Neuronal stem cell (in vitro differentiated cells): ENCODE measurements at regions not wholly inside any gene's neighbourhood (a gene's known extent, or its start where the extent isn't known, plus 50 kb on each side); places are given as distances from the start of the nearest gene placed in this dataset.

Experiments
- DNase-seq: peaks from one replicate; pipeline ENCODE4 v3.0.0-alpha.2; 2013; ENCODE audit warnings: low spot score
- H2AFZ ChIP-seq: one replicate; pipeline ENCODE4 v1.6.1; 2013; ENCODE audit warnings: mild to moderate bottlenecking, low read length, inconsistent platforms
- H2AK5ac ChIP-seq: 2 replicates; pipeline ENCODE4 v1.6.1; 2013; ENCODE audit warnings: low read depth, mild to moderate bottlenecking, inconsistent platforms, low read length, moderate library complexity, mixed read lengths
- H2BK120ac ChIP-seq: 2 replicates; pipeline ENCODE4 v1.6.1; 2013; ENCODE audit warnings: low read depth, mild to moderate bottlenecking, inconsistent platforms, low read length, moderate library complexity, mixed read lengths
- H2BK12ac ChIP-seq: one replicate; pipeline ENCODE4 v1.6.1; 2013; ENCODE audit warnings: low read length, inconsistent platforms
- H2BK15ac ChIP-seq: 2 replicates; pipeline ENCODE4 v1.6.1; 2013; ENCODE audit warnings: mild to moderate bottlenecking, low read length, inconsistent platforms, mixed read lengths
- H2BK5ac ChIP-seq: one replicate; pipeline ENCODE4 v1.6.1; 2013; ENCODE audit warnings: inconsistent platforms, mild to moderate bottlenecking, low read length, moderate library complexity
- H3K14ac ChIP-seq: one replicate; pipeline ENCODE4 v1.6.1; 2013; ENCODE audit warnings: low read length, inconsistent platforms
- H3K18ac ChIP-seq: 2 replicates; pipeline ENCODE4 v1.6.1; 2013; ENCODE audit warnings: low read length, inconsistent platforms
- H3K23ac ChIP-seq: 2 replicates; pipeline ENCODE4 v1.6.1; 2013; ENCODE audit warnings: low read depth, mild to moderate bottlenecking, mixed read lengths, low read length, inconsistent platforms; ENCODE audit not compliant: poor library complexity
- H3K27ac ChIP-seq: replicated peaks from 3 replicates; pipeline ENCODE4 v1.5.1; 2013; ENCODE audit warnings: low read length, inconsistent platforms
- H3K27me3 ChIP-seq, 3 experiments: 2 replicates each; pipeline ENCODE4 v1.6.1; 2013; ENCODE audit warnings: low read length in 3 of 3, mild to moderate bottlenecking in 2 of 3, inconsistent platforms in 1 of 3, low read depth in 1 of 3, mixed read lengths in 1 of 3, moderate library complexity in 1 of 3; ENCODE audit not compliant: control insufficient read depth in 3 of 3, insufficient read depth in 3 of 3
- H3K36me3 ChIP-seq, 2 donors: replicated peaks in 1 of 2; 2 replicates each; pipeline ENCODE4 v1.6.1; 2013; ENCODE audit warnings: low read length in 2 of 2; ENCODE audit not compliant: control insufficient read depth in 2 of 2, insufficient read depth in 2 of 2
- H3K4ac ChIP-seq: 2 replicates; pipeline ENCODE4 v1.6.1; 2013; ENCODE audit warnings: inconsistent platforms, mild to moderate bottlenecking, low read length, moderate library complexity
- H3K4me1 ChIP-seq, 2 donors: 1 replicate in 1 of 2; 2 replicates in 1 of 2; pipeline ENCODE4 v1.6.1; 2013; ENCODE audit warnings: low read length in 2 of 2, low read depth in 1 of 2; ENCODE audit not compliant: control insufficient read depth in 2 of 2, insufficient read depth in 1 of 2
- H3K4me2 ChIP-seq: one replicate; pipeline ENCODE4 v1.6.1; 2013; ENCODE audit warnings: mild to moderate bottlenecking, low read length, inconsistent platforms; ENCODE audit not compliant: insufficient read depth, poor library complexity, severe bottlenecking
- H3K4me3 ChIP-seq, 2 donors: 2 replicates each; pipeline ENCODE4 v1.5.1; 2013; ENCODE audit warnings: low read length in 2 of 2, mild to moderate bottlenecking in 2 of 2, inconsistent platforms in 1 of 2, moderate library complexity in 1 of 2
- H3K79me1 ChIP-seq: one replicate; pipeline ENCODE4 v1.6.1; 2013; ENCODE audit warnings: low read depth, mild to moderate bottlenecking, inconsistent platforms, low read length, moderate library complexity
- H3K9ac ChIP-seq: one replicate; pipeline ENCODE4 v1.6.1; 2013; ENCODE audit warnings: mild to moderate bottlenecking, low read depth, low read length, inconsistent platforms; ENCODE audit not compliant: poor library complexity
- H3K9me3 ChIP-seq, 2 donors: replicated peaks in 1 of 2; 2 replicates each; pipeline versions ENCODE3 to v1.6.1; 2013; ENCODE audit warnings: low read length in 2 of 2, mild to moderate bottlenecking in 2 of 2, inconsistent platforms in 1 of 2, low read depth in 1 of 2, mixed read lengths in 1 of 2, moderate library complexity in 1 of 2; ENCODE audit not compliant: control insufficient read depth in 2 of 2, insufficient read depth in 1 of 2
- H4K8ac ChIP-seq: one replicate; pipeline ENCODE4 v1.6.1; 2013; ENCODE audit warnings: low read depth, mild to moderate bottlenecking, inconsistent platforms, low read length, moderate library complexity
- H4K91ac ChIP-seq: one replicate; pipeline ENCODE4 v1.6.1; 2013; ENCODE audit warnings: low read length, low read depth, mild to moderate bottlenecking, inconsistent platforms; ENCODE audit not compliant: poor library complexity
- WGBS, 2 donors: extraction: QIAGEN DNeasy Blood & Tissue Kit; methylation state at CpG; one replicate each; pipeline ENCODE4 v1.1.7; 2013; ENCODE audit warnings: missing lambda C conversion rate in 2 of 2, mixed read lengths in 1 of 2; ENCODE audit not compliant: insufficient read length in 2 of 2, insufficient replicate concordance in 1 of 2; ENCODE audit errors: extremely low coverage in 2 of 2; 5-methylcytosine and 5-hydroxymethylcytosine counted together

- H3K27me3 ChIP-seq = peaks cover 0 to 6% (median 0%) of the 10 kb centered on the region in 3 experiments
- no peaks in the 10 kb centered on the region for H3K79me1 ChIP-seq
- H3K4me3 ChIP-seq = no peak overlapping the region
- no peak overlapping the region for H3K9ac ChIP-seq
- peaks cover 0 to 3% of the 10 kb centered on the region in 2 donors for H3K4me1 ChIP-seq
- H4K8ac ChIP-seq = no peak overlapping the region
- H3K14ac ChIP-seq = no peak overlapping the region
- no peak overlapping the region for H4K91ac ChIP-seq
- H3K23ac ChIP-seq = no peak overlapping the region
- peak overlapping the region; percentile 40 for H2AFZ ChIP-seq
- no peak overlapping the region for H3K18ac ChIP-seq
- H3K9me3 ChIP-seq = no peaks in the 10 kb centered on the region
- no peak overlapping the region for H2BK5ac ChIP-seq
- no peaks in the 10 kb centered on the region for H3K36me3 ChIP-seq
- H2BK12ac ChIP-seq = no peak overlapping the region
- no peak overlapping the region for H3K4ac ChIP-seq
- no peak for DNase-seq
- no CpG with 5 or more reads among the region's 2 CpGs for WGBS, 2 donors
- no peak overlapping the region for H2BK15ac ChIP-seq
- no peak overlapping the region for H2AK5ac ChIP-seq
- H2BK120ac ChIP-seq = no peak overlapping the region
- no peak overlapping the region for H3K27ac ChIP-seq
- H3K4me2 ChIP-seq = no peak overlapping the region
Measured at GRCh38 chr15:67992834-67993233, 61.3 kb upstream of the PIAS1 start.

- Histone ChIP-seq H2BK120ac (no peak overlapping the region), H3K27me3 (peaks cover 0 to 5% (median 0%) of the 10 kb centered on the region in 3 experiments), H2AK5ac (no peak overlapping the region), H4K8ac (no peak overlapping the region), H3K4me2 (no peak overlapping the region), H3K4me3 (no peak overlapping the region), H3K4ac (no peak overlapping the region), H3K27ac (no peak overlapping the region), H3K14ac (no peak overlapping the region), H3K9ac (no peak overlapping the region), H2BK5ac (no peak overlapping the region), H2BK15ac (no peak overlapping the region), H3K18ac (no peak overlapping the region), H3K36me3 (no peaks in the 10 kb centered on the region), H2BK12ac (no peak overlapping the region), H3K9me3 (no peaks in the 10 kb centered on the region), H3K79me1 (no peaks in the 10 kb centered on the region), H2AFZ (no peak overlapping the region), H3K23ac (no peak overlapping the region), H3K4me1 (peaks cover 0 to 3% of the 10 kb centered on the region in 2 donors), H4K91ac (no peak overlapping the region)
- WGBS, 2 donors = no CpG with 5 or more reads among the region's 1 CpG
- DNase-seq = no peak
Measured at GRCh38 chr15:67997996-67998395, 56.1 kb upstream of the PIAS1 start.

- Histone ChIP-seq H3K4me1 (peaks cover 0 to 3% of the 10 kb centered on the region in 2 donors), H3K4me2 (no peak overlapping the region), H3K9ac (no peak overlapping the region), H2BK5ac (no peak overlapping the region), H2BK15ac (no peak overlapping the region), H2AK5ac (no peak overlapping the region), H3K27me3 (peaks cover 0 to 5% (median 0%) of the 10 kb centered on the region in 3 experiments), H3K4ac (no peak overlapping the region), H4K91ac (no peak overlapping the region), H3K23ac (no peak overlapping the region), H2BK12ac (no peak overlapping the region), H3K4me3 (no peak overlapping the region), H3K18ac (no peak overlapping the region), H3K79me1 (no peaks in the 10 kb centered on the region), H3K27ac (no peak overlapping the region), H3K14ac (no peak overlapping the region), H2AFZ (no peak overlapping the region), H4K8ac (no peak overlapping the region), H3K36me3 (no peaks in the 10 kb centered on the region), H2BK120ac (no peak overlapping the region), H3K9me3 (no peaks in the 10 kb centered on the region)
- DNase-seq = no peak
- no CpG with 5 or more reads among the region's 6 CpGs for WGBS, 2 donors
Measured at GRCh38 chr15:67998599-67999133, 55.4 kb upstream of the PIAS1 start.

GRCh38 chr15:67999320-68000100, 54.6 kb upstream of the PIAS1 start:
- H3K4me1 ChIP-seq = peaks cover 0 to 3% of the 10 kb centered on the region in 2 donors
- no peak overlapping the region for H2AK5ac ChIP-seq
- peaks cover 0 to 5% (median 0%) of the 10 kb centered on the region in 3 experiments for H3K27me3 ChIP-seq
- H3K18ac ChIP-seq = no peak overlapping the region
- no peak overlapping the region for H3K4ac ChIP-seq
- no peaks in the 10 kb centered on the region for H3K79me1 ChIP-seq
- H3K4me3 ChIP-seq = no peak overlapping the region
- H2BK15ac ChIP-seq = no peak overlapping the region
- no peak overlapping the region for H3K27ac ChIP-seq
- H3K4me2 ChIP-seq = no peak overlapping the region
- WGBS, 2 donors = no CpG with 5 or more reads among the region's 3 CpGs
- no peak overlapping the region for H3K9ac ChIP-seq
- H3K36me3 ChIP-seq = no peaks in the 10 kb centered on the region
- H3K23ac ChIP-seq = no peak overlapping the region
- no peak overlapping the region for H4K8ac ChIP-seq
- H3K14ac ChIP-seq = no peak overlapping the region
- no peak overlapping the region for H2BK12ac ChIP-seq
- H2BK5ac ChIP-seq = no peak overlapping the region
- no peak overlapping the region for H2AFZ ChIP-seq
- H4K91ac ChIP-seq = no peak overlapping the region
- H3K9me3 ChIP-seq = no peaks in the 10 kb centered on the region
- no peak overlapping the region for H2BK120ac ChIP-seq
- no peak for DNase-seq
